K562 (cell line): ENCODE measurements at regions not wholly inside any gene's neighbourhood (a gene's known extent, or its start where the extent isn't known, plus 50 kb on each side); places are given as distances from the start of the nearest gene placed in this dataset.

Source experiments
- EZH2 ChIP-seq: IDR thresholded peaks from 2 replicates; pipeline ENCODE4 v1.6.1; 2012; ENCODE audit warnings: low read depth, mild to moderate bottlenecking, inconsistent platforms, low read length, borderline replicate concordance
- FOSL1 ChIP-seq: fragments of 200-800 bp; sonication (Bioruptor generic); conservative IDR thresholded peaks from 2 replicates; pipeline ENCODE4 v1.6.1; 2016; ENCODE audit warnings: missing genetic modification characterization, missing compliant biosample characterization
- HNRNPUL1 ChIP-seq: fragments of 200-400 bp; formaldehyde crosslinking; IDR thresholded peaks from 2 replicates; pipeline ENCODE4 v1.6.1; 2017; ENCODE audit warnings: low read length
- HSF4 ChIP-seq: fragments of 250-450 bp; sonication (Bioruptor Pico); IDR thresholded peaks from 2 replicates; pipeline ENCODE4 v2.1.2; 2022; ENCODE audit warnings: mild to moderate bottlenecking, moderate library complexity, borderline replicate concordance
- SMARCA5 ChIP-seq: fragments of 450-650 bp; IDR thresholded peaks from 2 replicates; pipeline ENCODE4 v1.6.1; 2016
- ZFX ChIP-seq: sonication (generic); formaldehyde crosslinking; IDR thresholded peaks from 2 replicates; pipeline ENCODE4 v1.8.0; 2022; ENCODE audit warnings: mild to moderate bottlenecking, missing genetic modification reagents, moderate library complexity
- ZKSCAN3 ChIP-seq: fragments of 250-450 bp; sonication (Bioruptor Pico); IDR thresholded peaks from 2 replicates; pipeline ENCODE4 v1.4.0; 2020
- TF ChIP-seq, protein P1 (sequence below), 3 experiments: IDR thresholded peaks in 2 of 3; conservative IDR thresholded peaks in 1 of 3; 2 replicates each; pipeline ENCODE4 v1.5.1; 2011 to 2012; ENCODE audit warnings: low read length in 3 of 3, mild to moderate bottlenecking in 3 of 3, control low read depth in 2 of 3, improper control_type of control experiment in 1 of 3, inconsistent platforms in 1 of 3, low read depth in 1 of 3, mixed read lengths in 1 of 3, moderate library complexity in 1 of 3; ENCODE audit not compliant: insufficient read depth in 2 of 3
- TF ChIP-seq, protein P2 (sequence below): fragments of 250-450 bp; sonication (Bioruptor Pico); IDR thresholded peaks from 2 replicates; pipeline ENCODE4 v1.4.0; 2020; ENCODE audit warnings: borderline replicate concordance

DNA sequence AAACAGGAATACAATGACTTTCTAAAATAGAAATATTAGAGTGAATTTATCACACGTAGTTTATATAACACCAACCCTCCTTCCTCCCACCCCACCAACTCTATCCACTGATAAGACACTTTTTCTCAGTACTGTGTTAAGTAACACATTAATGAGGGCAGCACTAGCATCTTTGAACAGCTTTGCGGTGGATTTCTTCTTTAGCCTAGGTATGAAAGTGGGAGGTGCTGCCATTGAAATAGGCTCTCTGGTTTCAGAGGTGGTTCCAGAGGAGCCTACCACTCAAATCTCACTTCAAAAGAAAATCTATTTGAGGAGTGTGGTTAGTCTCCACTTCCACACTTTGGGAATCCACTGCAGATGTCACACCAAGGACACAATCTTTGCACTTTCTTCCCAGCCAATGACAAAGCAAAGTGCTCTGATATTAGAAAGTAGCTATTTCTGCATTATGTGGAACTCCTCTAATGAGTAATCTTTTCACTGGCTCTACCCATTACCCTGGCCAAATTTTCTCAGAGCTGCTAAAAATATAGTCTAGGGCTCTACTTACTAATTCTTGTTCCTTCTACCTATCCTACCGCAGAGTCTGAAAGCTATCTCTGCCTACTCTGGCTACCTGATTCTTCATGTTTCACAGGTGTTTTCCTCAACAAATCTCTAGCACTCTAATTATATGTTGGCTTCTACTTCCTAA, 1667.8 kb downstream of the MRPL39 start:
- TF ChIP-seq ZFX (CRISPR knock-in tag) (no peak), ZKSCAN3 (CRISPR knock-in tag) (no peak), EZH2 (no peak), SMARCA5 (no peak), FOSL1 (tag) (no peak), HNRNPUL1 (no peak), HSF4 (no peak)
- TF ChIP-seq, protein P1, sequence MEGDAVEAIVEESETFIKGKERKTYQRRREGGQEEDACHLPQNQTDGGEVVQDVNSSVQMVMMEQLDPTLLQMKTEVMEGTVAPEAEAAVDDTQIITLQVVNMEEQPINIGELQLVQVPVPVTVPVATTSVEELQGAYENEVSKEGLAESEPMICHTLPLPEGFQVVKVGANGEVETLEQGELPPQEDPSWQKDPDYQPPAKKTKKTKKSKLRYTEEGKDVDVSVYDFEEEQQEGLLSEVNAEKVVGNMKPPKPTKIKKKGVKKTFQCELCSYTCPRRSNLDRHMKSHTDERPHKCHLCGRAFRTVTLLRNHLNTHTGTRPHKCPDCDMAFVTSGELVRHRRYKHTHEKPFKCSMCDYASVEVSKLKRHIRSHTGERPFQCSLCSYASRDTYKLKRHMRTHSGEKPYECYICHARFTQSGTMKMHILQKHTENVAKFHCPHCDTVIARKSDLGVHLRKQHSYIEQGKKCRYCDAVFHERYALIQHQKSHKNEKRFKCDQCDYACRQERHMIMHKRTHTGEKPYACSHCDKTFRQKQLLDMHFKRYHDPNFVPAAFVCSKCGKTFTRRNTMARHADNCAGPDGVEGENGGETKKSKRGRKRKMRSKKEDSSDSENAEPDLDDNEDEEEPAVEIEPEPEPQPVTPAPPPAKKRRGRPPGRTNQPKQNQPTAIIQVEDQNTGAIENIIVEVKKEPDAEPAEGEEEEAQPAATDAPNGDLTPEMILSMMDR (IDR thresholded peaks at IDR 0.05 in 2 of 3, conservative IDR thresholded peaks at IDR 0.05 in 1 of 3; ENCODE audit: insufficient read depth in 2 of 3, low read depth in 1 of 3, low read length in 3 of 3) = no peak
- TF ChIP-seq, protein P2, sequence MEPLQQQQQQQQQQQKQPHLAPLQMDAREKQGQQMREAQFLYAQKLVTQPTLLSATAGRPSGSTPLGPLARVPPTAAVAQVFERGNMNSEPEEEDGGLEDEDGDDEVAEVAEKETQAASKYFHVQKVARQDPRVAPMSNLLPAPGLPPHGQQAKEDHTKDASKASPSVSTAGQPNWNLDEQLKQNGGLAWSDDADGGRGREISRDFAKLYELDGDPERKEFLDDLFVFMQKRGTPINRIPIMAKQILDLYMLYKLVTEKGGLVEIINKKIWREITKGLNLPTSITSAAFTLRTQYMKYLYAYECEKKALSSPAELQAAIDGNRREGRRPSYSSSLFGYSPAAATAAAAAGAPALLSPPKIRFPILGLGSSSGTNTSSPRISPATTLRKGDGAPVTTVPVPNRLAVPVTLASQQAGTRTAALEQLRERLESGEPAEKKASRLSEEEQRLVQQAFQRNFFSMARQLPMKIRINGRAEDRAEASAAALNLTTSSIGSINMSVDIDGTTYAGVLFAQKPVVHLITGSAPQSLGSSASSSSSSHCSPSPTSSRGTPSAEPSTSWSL = no peak
